ENCODE measurements at regions not wholly inside any gene's neighbourhood (a gene's known extent, or its start where the extent isn't known, plus 50 kb on each side); places are given as distances from the start of the nearest gene placed in this dataset.

- TF ChIP-seq TP53 (CRISPR knock-in tag; IDR thresholded peaks at IDR 0.05) (no peak), KDM1A (IDR thresholded peaks at IDR 0.05; ENCODE audit: low read depth) (no peak), SMC3 (IDR thresholded peaks at IDR 0.05) (no peak), POLR2AphosphoS2 (conservative IDR thresholded peaks at IDR 0.05; ENCODE audit: low read length) (no peak), ZC3H11A (IDR thresholded peaks at IDR 0.05) (no peak), GATA3 (IDR thresholded peaks at IDR 0.05; ENCODE audit: borderline replicate concordance) (no peak), BHLHE40 (IDR thresholded peaks at IDR 0.05; ENCODE audit: low read depth, low read length) (no peak), NFE2L2 (conservative IDR thresholded peaks at IDR 0.05; ENCODE audit: low read length) (peak; percentile 64), RCOR1 (IDR thresholded peaks at IDR 0.05; ENCODE audit: low read depth, low read length) (no peak), MYC (IDR thresholded peaks at IDR 0.05; ENCODE audit: borderline replicate concordance, low read length) (no peak), CHD2 (IDR thresholded peaks at IDR 0.05; ENCODE audit: low read length, partially characterized antibody) (no peak), NPAS2 (CRISPR knock-in tag; IDR thresholded peaks at IDR 0.05; ENCODE audit: borderline replicate concordance) (no peak), HEYL (CRISPR knock-in tag; IDR thresholded peaks at IDR 0.05) (no peak), CBX2 (IDR thresholded peaks at IDR 0.05; ENCODE audit: borderline replicate concordance, low read depth) (no peak), PBX3 (IDR thresholded peaks at IDR 0.05) (no peak), MAFK (IDR thresholded peaks at IDR 0.05; ENCODE audit: partially characterized antibody) (peak; percentile 70)
- DNase-seq (ENCODE audit: low read depth in 1 of 2, low spot score in 1 of 2): no peak
- ChIA-PET POLR2A (no interaction called here), CTCF (no interaction called here)
- Histone ChIP-seq H3K4me3 (no peak overlapping the region), H3K4me2 (no peak overlapping the region), H3K9me3 (no peaks in the 10 kb centered on the region), H3K4me1 (no peaks in the 10 kb centered on the region), H3K27ac (no peak overlapping the region)
- WGBS (ENCODE audit: missing lambda C conversion rate): 57% methylated on average over 9 of the region's 9 CpGs
- FAIRE-seq: no peak
- no peak for ATAC-seq
Observed at GRCh38 chr18:51724790-51725721, 527.6 kb upstream of the MEX3C start.

- no peaks in the 10 kb centered on the region for H3K9me3 ChIP-seq
- FAIRE-seq: no peak
- CTCF ChIA-PET: no interaction called here
- 63% methylated on average over 2 of the region's 2 CpGs for WGBS (ENCODE audit: missing lambda C conversion rate)
- no peak for DNase-seq (ENCODE audit: low read depth in 1 of 2, low spot score in 1 of 2)
- no peak for ATAC-seq
- H3K4me3 ChIP-seq: no peak overlapping the region
- no peak for TF ChIP-seq ZSCAN20 (CRISPR knock-in tag; IDR thresholded peaks at IDR 0.05)
- no peak for TF ChIP-seq KDM5A (IDR thresholded peaks at IDR 0.05)
- no peak for TF ChIP-seq RFX5 (IDR thresholded peaks at IDR 0.05)
- no peak for TF ChIP-seq KDM1A (IDR thresholded peaks at IDR 0.05; ENCODE audit: low read depth)
- no peak for TF ChIP-seq NPAS2 (CRISPR knock-in tag; IDR thresholded peaks at IDR 0.05; ENCODE audit: borderline replicate concordance)
- TF ChIP-seq MAX (IDR thresholded peaks at IDR 0.05): no peak
- TF ChIP-seq EP300 (IDR thresholded peaks at IDR 0.05): no peak
- TF ChIP-seq HES2 (IDR thresholded peaks at IDR 0.05): no peak
- no peak for TF ChIP-seq MAZ (IDR thresholded peaks at IDR 0.05; ENCODE audit: borderline replicate concordance, low read depth, low read length)
- no peak for TF ChIP-seq FOXS1 (CRISPR knock-in tag; IDR thresholded peaks at IDR 0.05)
- no peaks in the 10 kb centered on the region for H3K4me1 ChIP-seq
- H3K4me2 ChIP-seq: no peak overlapping the region
- POLR2A ChIA-PET: no interaction called here
- no peak overlapping the region for H3K27ac ChIP-seq
Observed at GRCh38 chr18:51726614-51727013, 529.1 kb upstream of the MEX3C start.

GRCh38 chr18:51727780-51728179, 530.3 kb upstream of the MEX3C start:
- no peaks in the 10 kb centered on the region for H3K4me1 ChIP-seq
- no peak for FAIRE-seq
- ATAC-seq: no peak
- no peak for DNase-seq (ENCODE audit: low read depth in 1 of 2, low spot score in 1 of 2)
- ChIA-PET CTCF (no interaction called here), POLR2A (no interaction called here)
- no peak overlapping the region for H3K4me3 ChIP-seq
- H3K9me3 ChIP-seq: no peaks in the 10 kb centered on the region
- H3K27ac ChIP-seq: no peak overlapping the region
- H3K4me2 ChIP-seq: no peak overlapping the region
- TF ChIP-seq USF2 (IDR thresholded peaks at IDR 0.05) (no peak), NPAS2 (CRISPR knock-in tag; IDR thresholded peaks at IDR 0.05; ENCODE audit: borderline replicate concordance) (no peak), MAZ (IDR thresholded peaks at IDR 0.05; ENCODE audit: borderline replicate concordance, low read depth, low read length) (no peak), BHLHE40 (IDR thresholded peaks at IDR 0.05; ENCODE audit: low read depth, low read length) (no peak), ESRRA (IDR thresholded peaks at IDR 0.05; ENCODE audit: borderline replicate concordance, low read length) (no peak), RNF2 (IDR thresholded peaks at IDR 0.05; ENCODE audit: borderline replicate concordance, low read depth) (no peak), BCL3 (IDR thresholded peaks at IDR 0.05) (no peak), PBX3 (IDR thresholded peaks at IDR 0.05) (no peak), KDM5A (IDR thresholded peaks at IDR 0.05) (no peak), RFX5 (IDR thresholded peaks at IDR 0.05) (no peak), TP53 (CRISPR knock-in tag; IDR thresholded peaks at IDR 0.05) (no peak), RAD21 (conservative IDR thresholded peaks at IDR 0.05 in 1 of 2, IDR thresholded peaks at IDR 0.05 in 1 of 2) (no peak), POLR2A (IDR thresholded peaks at IDR 0.05; ENCODE audit: low read length) (no peak), EP300 (IDR thresholded peaks at IDR 0.05) (no peak), JUNB (IDR thresholded peaks at IDR 0.05) (no peak)

Data from A549 (cell line).